SK-N-SH treated with all-trans-retinoic acid at 6 μM for 48 hours (cell line): ENCODE measurements at regions not wholly inside any gene's neighbourhood (a gene's known extent, or its start where the extent isn't known, plus 50 kb on each side); places are given as distances from the start of the nearest gene placed in this dataset.

Source experiments
- ATAC-seq: fragments of 200-7000 bp; cut with Tn5 transposase; 3 replicates; pipeline ENCODE4 v1.9.1; 2020; ENCODE audit warnings: mild to moderate bottlenecking, moderate library complexity
- ARNTL ChIP-seq: fragments of 450-650 bp; formaldehyde crosslinking; IDR thresholded peaks from 2 replicates; pipeline ENCODE4 v1.5.0; 2020; ENCODE audit warnings: low read depth, mild to moderate bottlenecking, moderate library complexity, borderline replicate concordance
- BACH2 ChIP-seq: fragments of 250-450 bp; sonication (Bioruptor Pico); IDR thresholded peaks from 2 replicates; pipeline ENCODE4 v1.9.0; 2021; ENCODE audit warnings: mild to moderate bottlenecking, borderline replicate concordance
- CSDC2 ChIP-seq: fragments of 250-450 bp; sonication (Bioruptor Pico); IDR thresholded peaks from 2 replicates; pipeline ENCODE4 v1.5.0; 2020; ENCODE audit warnings: mild to moderate bottlenecking, moderate library complexity
- ESRRG ChIP-seq: fragments of 250-450 bp; sonication (Bioruptor Pico); IDR thresholded peaks from 2 replicates; pipeline ENCODE4 v1.6.1; 2021; ENCODE audit warnings: mild to moderate bottlenecking
- GLIS3 ChIP-seq: fragments of 250-450 bp; sonication (Bioruptor Pico); IDR thresholded peaks from 2 replicates; pipeline ENCODE4 v1.5.0; 2020; ENCODE audit warnings: mild to moderate bottlenecking, moderate library complexity
- ISL1 ChIP-seq: fragments of 250-450 bp; sonication (Bioruptor Pico); IDR thresholded peaks from 2 replicates; pipeline ENCODE4 v2.1.2; 2022; ENCODE audit warnings: mild to moderate bottlenecking, moderate library complexity
- OSR1 ChIP-seq: fragments of 250-450 bp; sonication (Bioruptor Pico); IDR thresholded peaks from 2 replicates; pipeline ENCODE4 v1.8.0; 2022; ENCODE audit warnings: moderate library complexity, mild to moderate bottlenecking, inconsistent platforms
- RARB ChIP-seq: fragments of 250-450 bp; sonication (Bioruptor Pico); IDR thresholded peaks from 2 replicates; pipeline ENCODE4 v1.8.0; 2021; ENCODE audit warnings: mild to moderate bottlenecking, moderate library complexity
- SNAI2 ChIP-seq: fragments of 250-450 bp; sonication (Bioruptor Pico); IDR thresholded peaks from 2 replicates; pipeline ENCODE4 v1.5.0; 2020; ENCODE audit warnings: mild to moderate bottlenecking, moderate library complexity
- TCF4 ChIP-seq: fragments of 250-450 bp; sonication (Bioruptor Pico); IDR thresholded peaks from 2 replicates; pipeline ENCODE4 v1.8.0; 2021; ENCODE audit warnings: mild to moderate bottlenecking, moderate library complexity, borderline replicate concordance
- ZC3H10 ChIP-seq: fragments of 250-450 bp; sonication (Bioruptor Pico); IDR thresholded peaks from 2 replicates; pipeline ENCODE4 v1.5.1; 2021; ENCODE audit warnings: mild to moderate bottlenecking, moderate library complexity
- ZFP3 ChIP-seq: fragments of 250-450 bp; sonication (Bioruptor Pico); IDR thresholded peaks from 2 replicates; pipeline ENCODE4 v1.5.0; 2020; ENCODE audit warnings: mild to moderate bottlenecking, moderate library complexity
- ZFP30 ChIP-seq: fragments of 450-650 bp; formaldehyde crosslinking; IDR thresholded peaks from 2 replicates; pipeline ENCODE4 v1.5.0; 2022; ENCODE audit warnings: mild to moderate bottlenecking, moderate library complexity
- ZNF565 ChIP-seq: fragments of 450-650 bp; formaldehyde crosslinking; conservative IDR thresholded peaks from 2 replicates; pipeline ENCODE4 v1.5.0; 2020; ENCODE audit warnings: low read depth, mild to moderate bottlenecking, moderate library complexity
- ZNF70 ChIP-seq: fragments of 450-650 bp; formaldehyde crosslinking; IDR thresholded peaks from 2 replicates; pipeline ENCODE4 v1.5.0; 2020; ENCODE audit warnings: mild to moderate bottlenecking, moderate library complexity
- ZNF8 ChIP-seq: fragments of 450-650 bp; formaldehyde crosslinking; IDR thresholded peaks from 2 replicates; pipeline ENCODE4 v1.5.0; 2020; ENCODE audit warnings: mild to moderate bottlenecking, moderate library complexity
- TF ChIP-seq, protein P1 (sequence below): fragments of 250-450 bp; sonication (Bioruptor Pico); IDR thresholded peaks from 2 replicates; pipeline ENCODE4 v1.5.1; 2021; ENCODE audit warnings: mild to moderate bottlenecking, moderate library complexity
- TF ChIP-seq, protein P2 (sequence below): fragments of 250-450 bp; sonication (Bioruptor Pico); IDR thresholded peaks from 2 replicates; pipeline ENCODE4 v1.5.0; 2020; ENCODE audit warnings: mild to moderate bottlenecking, moderate library complexity
- TF ChIP-seq, protein P3 (sequence below): fragments of 250-450 bp; sonication (Bioruptor Pico); IDR thresholded peaks from 2 replicates; pipeline ENCODE4 v1.8.0; 2021; ENCODE audit warnings: low read depth, mild to moderate bottlenecking, moderate library complexity, borderline replicate concordance
- TF ChIP-seq, protein P4 (sequence below): fragments of 250-450 bp; sonication (Bioruptor Pico); IDR thresholded peaks from 2 replicates; pipeline ENCODE4 v1.5.1; 2020; ENCODE audit warnings: low read depth, mild to moderate bottlenecking, moderate library complexity
- TF ChIP-seq, protein P5 (sequence below): fragments of 250-450 bp; sonication (Bioruptor Pico); IDR thresholded peaks from 2 replicates; pipeline ENCODE4 v1.8.0; 2020; ENCODE audit warnings: mild to moderate bottlenecking, moderate library complexity, borderline replicate concordance

DNA sequence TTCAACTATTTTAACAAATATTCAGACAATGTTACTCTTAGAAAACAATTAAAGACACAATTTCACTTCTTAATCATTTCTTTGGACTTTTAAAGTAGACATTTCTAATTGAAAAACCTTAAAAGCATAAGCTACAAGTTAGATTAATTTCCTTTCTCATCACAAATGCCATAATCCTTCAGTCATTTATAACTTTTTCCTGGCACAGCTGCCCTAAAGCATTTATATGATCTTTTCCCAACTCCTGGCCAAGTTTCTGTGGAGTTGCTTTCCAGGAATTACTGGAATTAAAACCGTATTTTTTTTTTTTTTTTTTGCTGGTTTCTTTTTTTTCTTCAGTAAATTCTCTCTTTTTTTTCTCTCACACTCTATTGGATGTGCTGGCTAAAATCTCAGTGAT, 615.9 kb downstream of the TBC1D4 start:
- ATAC-seq: no peak
- TF ChIP-seq ZNF565 (no peak), ISL1 (peak; percentile 46), ZNF8 (CRISPR knock-in tag) (no peak)

DNA sequence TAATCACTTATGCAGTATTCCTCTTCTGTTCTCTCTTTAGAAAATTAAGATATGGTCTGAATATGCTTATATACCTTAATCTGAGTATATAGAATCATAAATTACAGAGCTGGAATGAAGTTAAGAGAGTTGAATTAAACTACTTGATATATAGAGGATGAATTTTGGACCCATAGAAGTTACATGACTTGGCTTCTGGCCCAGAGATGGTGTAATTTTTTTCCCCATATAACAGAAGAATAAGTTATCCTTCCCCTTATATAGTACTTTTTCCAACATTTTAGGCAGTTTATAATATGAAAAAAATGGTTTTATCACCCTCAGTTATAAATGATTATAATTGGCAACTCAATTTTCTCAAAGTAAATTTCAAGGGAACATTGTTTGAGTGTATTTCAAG, 616.3 kb downstream of the TBC1D4 start:
- no peak for ATAC-seq
- no peak for TF ChIP-seq ISL1
- TF ChIP-seq, protein P1, sequence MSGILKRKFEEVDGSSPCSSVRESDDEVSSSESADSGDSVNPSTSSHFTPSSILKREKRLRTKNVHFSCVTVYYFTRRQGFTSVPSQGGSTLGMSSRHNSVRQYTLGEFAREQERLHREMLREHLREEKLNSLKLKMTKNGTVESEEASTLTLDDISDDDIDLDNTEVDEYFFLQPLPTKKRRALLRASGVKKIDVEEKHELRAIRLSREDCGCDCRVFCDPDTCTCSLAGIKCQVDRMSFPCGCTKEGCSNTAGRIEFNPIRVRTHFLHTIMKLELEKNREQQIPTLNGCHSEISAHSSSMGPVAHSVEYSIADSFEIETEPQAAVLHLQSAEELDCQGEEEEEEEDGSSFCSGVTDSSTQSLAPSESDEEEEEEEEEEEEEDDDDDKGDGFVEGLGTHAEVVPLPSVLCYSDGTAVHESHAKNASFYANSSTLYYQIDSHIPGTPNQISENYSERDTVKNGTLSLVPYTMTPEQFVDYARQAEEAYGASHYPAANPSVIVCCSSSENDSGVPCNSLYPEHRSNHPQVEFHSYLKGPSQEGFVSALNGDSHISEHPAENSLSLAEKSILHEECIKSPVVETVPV (CRISPR knock-in tag): no peak
- TF ChIP-seq RARB (CRISPR knock-in tag): no peak
- TF ChIP-seq OSR1 (CRISPR knock-in tag): no peak
- TF ChIP-seq TCF4 (CRISPR knock-in tag): no peak
- TF ChIP-seq GLIS3 (CRISPR knock-in tag): no peak
- no peak for TF ChIP-seq CSDC2 (CRISPR knock-in tag)
- no peak for TF ChIP-seq ZC3H10 (CRISPR knock-in tag)

DNA sequence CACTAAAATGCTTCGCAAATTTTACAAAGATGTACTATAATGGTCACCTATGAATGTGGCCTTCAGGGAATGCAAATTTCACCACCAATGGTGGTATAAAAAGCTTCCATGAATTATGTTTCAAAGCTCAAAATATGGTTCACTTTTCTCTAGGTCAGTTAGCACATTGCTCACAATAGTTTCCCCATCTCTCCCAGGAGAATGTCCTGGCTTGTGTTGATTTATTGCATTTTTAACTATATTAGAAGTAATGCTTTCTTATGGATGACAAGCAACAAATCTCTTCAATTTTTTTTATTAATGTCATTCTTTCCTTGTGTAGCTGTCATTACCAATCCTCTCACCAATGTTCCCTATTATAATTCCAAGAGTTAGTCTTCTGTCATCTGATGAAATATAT, 621.2 kb downstream of the TBC1D4 start:
- TF ChIP-seq ISL1 (peak; percentile 48), TCF4 (CRISPR knock-in tag) (no peak)
- no peak for ATAC-seq

DNA sequence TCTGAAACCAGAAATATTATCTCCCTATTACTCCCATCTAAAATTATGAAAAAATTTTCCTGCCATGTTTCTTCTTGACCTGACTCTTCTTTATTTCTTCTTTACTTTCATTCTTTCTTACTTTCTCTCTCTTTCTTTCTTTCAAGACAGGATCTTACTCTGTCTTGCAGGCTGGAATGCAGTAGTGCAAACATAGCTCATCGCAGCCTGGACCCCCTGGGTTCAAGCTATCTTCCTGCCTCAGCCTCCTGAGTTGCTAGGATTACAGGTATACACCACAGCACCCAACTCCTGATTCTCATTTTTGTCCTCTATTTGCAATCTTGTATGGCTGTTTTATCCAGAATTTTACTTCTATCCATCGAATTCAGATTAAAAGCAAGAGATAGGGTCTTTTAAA, 631.1 kb downstream of the TBC1D4 start:
- ATAC-seq: no peak
- TF ChIP-seq ZNF8 (CRISPR knock-in tag): no peak
- TF ChIP-seq ZNF70 (CRISPR knock-in tag): no peak
- TF ChIP-seq BACH2 (CRISPR knock-in tag): no peak
- TF ChIP-seq ESRRG (CRISPR knock-in tag): no peak
- no peak for TF ChIP-seq RARB (CRISPR knock-in tag)
- no peak for TF ChIP-seq GLIS3 (CRISPR knock-in tag)
- TF ChIP-seq, protein P2, sequence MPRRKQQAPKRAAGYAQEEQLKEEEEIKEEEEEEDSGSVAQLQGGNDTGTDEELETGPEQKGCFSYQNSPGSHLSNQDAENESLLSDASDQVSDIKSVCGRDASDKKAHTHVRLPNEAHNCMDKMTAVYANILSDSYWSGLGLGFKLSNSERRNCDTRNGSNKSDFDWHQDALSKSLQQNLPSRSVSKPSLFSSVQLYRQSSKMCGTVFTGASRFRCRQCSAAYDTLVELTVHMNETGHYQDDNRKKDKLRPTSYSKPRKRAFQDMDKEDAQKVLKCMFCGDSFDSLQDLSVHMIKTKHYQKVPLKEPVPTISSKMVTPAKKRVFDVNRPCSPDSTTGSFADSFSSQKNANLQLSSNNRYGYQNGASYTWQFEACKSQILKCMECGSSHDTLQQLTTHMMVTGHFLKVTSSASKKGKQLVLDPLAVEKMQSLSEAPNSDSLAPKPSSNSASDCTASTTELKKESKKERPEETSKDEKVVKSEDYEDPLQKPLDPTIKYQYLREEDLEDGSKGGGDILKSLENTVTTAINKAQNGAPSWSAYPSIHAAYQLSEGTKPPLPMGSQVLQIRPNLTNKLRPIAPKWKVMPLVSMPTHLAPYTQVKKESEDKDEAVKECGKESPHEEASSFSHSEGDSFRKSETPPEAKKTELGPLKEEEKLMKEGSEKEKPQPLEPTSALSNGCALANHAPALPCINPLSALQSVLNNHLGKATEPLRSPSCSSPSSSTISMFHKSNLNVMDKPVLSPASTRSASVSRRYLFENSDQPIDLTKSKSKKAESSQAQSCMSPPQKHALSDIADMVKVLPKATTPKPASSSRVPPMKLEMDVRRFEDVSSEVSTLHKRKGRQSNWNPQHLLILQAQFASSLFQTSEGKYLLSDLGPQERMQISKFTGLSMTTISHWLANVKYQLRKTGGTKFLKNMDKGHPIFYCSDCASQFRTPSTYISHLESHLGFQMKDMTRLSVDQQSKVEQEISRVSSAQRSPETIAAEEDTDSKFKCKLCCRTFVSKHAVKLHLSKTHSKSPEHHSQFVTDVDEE (CRISPR knock-in tag): no peak

DNA sequence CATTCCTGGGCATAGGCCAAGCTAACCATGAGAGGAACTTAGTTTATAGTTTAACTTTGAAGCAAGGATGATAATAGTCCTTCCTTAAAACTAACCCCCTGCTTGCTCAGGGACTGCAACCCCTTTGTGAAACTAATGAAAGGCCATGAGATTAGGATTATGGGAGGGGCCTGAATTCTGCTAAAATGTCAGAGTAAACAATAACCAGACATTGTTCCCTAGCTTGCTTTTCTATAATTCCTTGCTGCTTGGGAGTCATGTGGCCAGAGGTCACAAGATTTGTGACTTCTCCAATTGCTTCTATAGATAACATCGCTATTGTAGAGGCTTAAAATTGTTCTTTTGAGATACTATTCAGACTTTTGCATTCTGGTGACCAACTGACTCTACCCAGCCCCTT, 634.0 kb downstream of the TBC1D4 start:
- TF ChIP-seq ZC3H10 (CRISPR knock-in tag): no peak
- TF ChIP-seq, protein P3, sequence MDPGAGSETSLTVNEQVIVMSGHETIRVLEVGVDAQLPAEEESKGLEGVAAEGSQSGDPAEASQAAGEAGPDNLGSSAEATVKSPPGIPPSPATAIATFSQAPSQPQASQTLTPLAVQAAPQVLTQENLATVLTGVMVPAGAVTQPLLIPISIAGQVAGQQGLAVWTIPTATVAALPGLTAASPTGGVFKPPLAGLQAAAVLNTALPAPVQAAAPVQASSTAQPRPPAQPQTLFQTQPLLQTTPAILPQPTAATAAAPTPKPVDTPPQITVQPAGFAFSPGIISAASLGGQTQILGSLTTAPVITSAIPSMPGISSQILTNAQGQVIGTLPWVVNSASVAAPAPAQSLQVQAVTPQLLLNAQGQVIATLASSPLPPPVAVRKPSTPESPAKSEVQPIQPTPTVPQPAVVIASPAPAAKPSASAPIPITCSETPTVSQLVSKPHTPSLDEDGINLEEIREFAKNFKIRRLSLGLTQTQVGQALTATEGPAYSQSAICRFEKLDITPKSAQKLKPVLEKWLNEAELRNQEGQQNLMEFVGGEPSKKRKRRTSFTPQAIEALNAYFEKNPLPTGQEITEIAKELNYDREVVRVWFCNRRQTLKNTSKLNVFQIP (CRISPR knock-in tag): no peak
- TF ChIP-seq ZFP30: no peak
- no peak for TF ChIP-seq ARNTL (CRISPR knock-in tag)
- no peak for TF ChIP-seq SNAI2 (CRISPR knock-in tag)
- TF ChIP-seq ESRRG (CRISPR knock-in tag): no peak
- TF ChIP-seq, protein P1 (CRISPR knock-in tag): no peak
- TF ChIP-seq BACH2 (CRISPR knock-in tag): no peak
- TF ChIP-seq, all 23 proteins: peak for 0
- no peak for ATAC-seq

DNA sequence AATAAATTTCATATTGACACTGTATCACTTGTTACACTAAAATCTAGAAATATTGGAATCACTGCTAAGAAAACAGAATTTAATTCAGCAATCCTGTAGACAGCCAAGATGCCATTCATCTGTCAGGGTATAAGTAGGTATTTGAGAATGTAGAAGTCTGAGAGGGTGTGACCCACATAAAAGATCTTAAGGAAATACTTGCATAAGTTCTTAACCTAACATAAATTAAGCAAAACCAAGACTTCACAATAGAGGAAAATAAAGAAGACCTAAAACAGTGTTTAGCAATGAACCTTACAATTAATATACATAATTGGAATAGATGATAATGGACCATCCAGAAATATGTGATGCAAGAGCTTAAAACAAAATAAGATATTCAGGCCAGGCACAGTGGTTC, 636.2 kb downstream of the TBC1D4 start:
- ATAC-seq: no peak
- no peak for TF ChIP-seq ZFP3
- TF ChIP-seq ZNF565: no peak
- no peak for TF ChIP-seq BACH2 (CRISPR knock-in tag)
- TF ChIP-seq, protein P4, sequence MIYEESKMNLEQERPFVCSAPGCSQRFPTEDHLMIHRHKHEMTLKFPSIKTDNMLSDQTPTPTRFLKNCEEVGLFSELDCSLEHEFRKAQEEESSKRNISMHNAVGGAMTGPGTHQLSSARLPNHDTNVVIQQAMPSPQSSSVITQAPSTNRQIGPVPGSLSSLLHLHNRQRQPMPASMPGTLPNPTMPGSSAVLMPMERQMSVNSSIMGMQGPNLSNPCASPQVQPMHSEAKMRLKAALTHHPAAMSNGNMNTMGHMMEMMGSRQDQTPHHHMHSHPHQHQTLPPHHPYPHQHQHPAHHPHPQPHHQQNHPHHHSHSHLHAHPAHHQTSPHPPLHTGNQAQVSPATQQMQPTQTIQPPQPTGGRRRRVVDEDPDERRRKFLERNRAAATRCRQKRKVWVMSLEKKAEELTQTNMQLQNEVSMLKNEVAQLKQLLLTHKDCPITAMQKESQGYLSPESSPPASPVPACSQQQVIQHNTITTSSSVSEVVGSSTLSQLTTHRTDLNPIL (CRISPR knock-in tag): no peak
- no peak for TF ChIP-seq ZFP30
- no peak for TF ChIP-seq TCF4 (CRISPR knock-in tag)
- no peak for TF ChIP-seq ARNTL (CRISPR knock-in tag)
- TF ChIP-seq ISL1: no peak
- TF ChIP-seq, protein P5, sequence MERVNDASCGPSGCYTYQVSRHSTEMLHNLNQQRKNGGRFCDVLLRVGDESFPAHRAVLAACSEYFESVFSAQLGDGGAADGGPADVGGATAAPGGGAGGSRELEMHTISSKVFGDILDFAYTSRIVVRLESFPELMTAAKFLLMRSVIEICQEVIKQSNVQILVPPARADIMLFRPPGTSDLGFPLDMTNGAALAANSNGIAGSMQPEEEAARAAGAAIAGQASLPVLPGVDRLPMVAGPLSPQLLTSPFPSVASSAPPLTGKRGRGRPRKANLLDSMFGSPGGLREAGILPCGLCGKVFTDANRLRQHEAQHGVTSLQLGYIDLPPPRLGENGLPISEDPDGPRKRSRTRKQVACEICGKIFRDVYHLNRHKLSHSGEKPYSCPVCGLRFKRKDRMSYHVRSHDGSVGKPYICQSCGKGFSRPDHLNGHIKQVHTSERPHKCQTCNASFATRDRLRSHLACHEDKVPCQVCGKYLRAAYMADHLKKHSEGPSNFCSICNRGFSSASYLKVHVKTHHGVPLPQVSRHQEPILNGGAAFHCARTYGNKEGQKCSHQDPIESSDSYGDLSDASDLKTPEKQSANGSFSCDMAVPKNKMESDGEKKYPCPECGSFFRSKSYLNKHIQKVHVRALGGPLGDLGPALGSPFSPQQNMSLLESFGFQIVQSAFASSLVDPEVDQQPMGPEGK (CRISPR knock-in tag): no peak
- no peak for TF ChIP-seq ESRRG (CRISPR knock-in tag)
- TF ChIP-seq ZNF70 (CRISPR knock-in tag): no peak
- no peak for TF ChIP-seq RARB (CRISPR knock-in tag)
